Kidney glomerular epithelial cell (primary cell): ENCODE measurements at regions not wholly inside any gene's neighbourhood (a gene's known extent, or its start where the extent isn't known, plus 50 kb on each side); places are given as distances from the start of the nearest gene placed in this dataset.
"Not testable (repeated sequence)": the region's sequence is repeated elsewhere in the genome, so short reads cannot be mapped to it uniquely, and the experiment has no call there.

Source experiments
- DNase-seq: peaks from one replicate; lab custom pipeline; 2025; lab: John Stamatoyannopoulos, UW

- no peak for DNase-seq
Observed at GRCh38 chr2:84373391-84373790, 85.7 kb downstream of the SUCLG1 start.

- DNase-seq = no peak
Observed at GRCh38 chr2:84362541-84362940, 96.5 kb downstream of the SUCLG1 start.

- DNase-seq = no peak
Observed at GRCh38 chr2:84338069-84338468, 121.0 kb downstream of the SUCLG1 start.

- no peak for DNase-seq
Observed at GRCh38 chr2:84327645-84328249, 131.3 kb downstream of the SUCLG1 start.

GRCh38 chr2:84326831-84327432 is 132.1 kb downstream of the SUCLG1 start:
- no peak for DNase-seq

GRCh38 chr2:84323890-84324289 is 135.2 kb downstream of the SUCLG1 start:
- DNase-seq = no peak

- DNase-seq = no peak
Observed at GRCh38 chr2:84320940-84321339, 138.1 kb downstream of the SUCLG1 start.

- DNase-seq = no peak
Observed at GRCh38 chr2:84319581-84319980, 139.5 kb downstream of the SUCLG1 start.

GRCh38 chr2:84317135-84317534 is 141.9 kb downstream of the SUCLG1 start:
- no peak for DNase-seq

GRCh38 chr2:84314901-84315330 is 144.2 kb downstream of the SUCLG1 start:
- DNase-seq = peak; percentile 81

GRCh38 chr2:84314250-84314649 is 144.8 kb downstream of the SUCLG1 start:
- no peak for DNase-seq

GRCh38 chr2:84309281-84309680 is 149.8 kb downstream of the SUCLG1 start:
- DNase-seq = no peak

- no peak for DNase-seq
Observed at GRCh38 chr2:84306361-84306760, 152.7 kb downstream of the SUCLG1 start.

GRCh38 chr2:84302513-84303412 is 156.3 kb downstream of the SUCLG1 start:
- peak; percentile 15 for DNase-seq

GRCh38 chr2:84301717-84302116 is 157.4 kb downstream of the SUCLG1 start:
- DNase-seq = no peak

GRCh38 chr2:84300696-84301029 is 158.4 kb downstream of the SUCLG1 start:
- DNase-seq = no peak

- DNase-seq = not testable (repeated sequence)
Observed at GRCh38 chr2:84300001-84300695, 158.9 kb downstream of the SUCLG1 start.

- DNase-seq = no peak
Observed at GRCh38 chr2:84299211-84299775, 159.8 kb downstream of the SUCLG1 start.

- peak; percentile 46 for DNase-seq
Observed at GRCh38 chr2:84297155-84297554, 161.9 kb downstream of the SUCLG1 start.

- DNase-seq = no peak
Observed at GRCh38 chr2:84293791-84294380, 165.2 kb downstream of the SUCLG1 start.

GRCh38 chr2:84292545-84292944 is 166.5 kb downstream of the SUCLG1 start:
- DNase-seq = no peak

GRCh38 chr2:84290537-84290936 is 168.5 kb downstream of the SUCLG1 start:
- no peak for DNase-seq
